ENCODE measurements at regions not wholly inside any gene's neighbourhood (a gene's known extent, or its start where the extent isn't known, plus 50 kb on each side); places are given as distances from the start of the nearest gene placed in this dataset.

DNA sequence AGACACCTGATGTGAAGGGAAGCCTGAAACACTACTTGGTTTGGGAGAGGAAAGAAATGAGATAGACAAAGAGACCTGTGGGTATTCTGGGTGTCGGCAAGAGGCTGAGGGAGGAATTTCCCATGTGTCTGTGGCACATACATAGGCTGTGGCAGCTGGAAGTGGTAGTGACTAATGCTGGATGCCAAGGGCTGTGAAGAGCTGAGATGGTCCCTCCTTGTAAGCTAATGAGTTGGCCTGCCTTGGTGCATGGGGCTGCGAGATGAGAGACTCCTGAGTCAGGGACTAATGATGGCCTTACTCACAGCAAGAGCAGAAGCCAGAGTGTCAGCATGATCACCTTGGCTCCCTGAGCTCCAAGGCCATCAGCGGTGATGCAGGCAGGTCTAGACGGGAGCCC, 119.0 kb upstream of the EEPD1 start:
- intact Hi-C loops (cut with micrococcal nuclease): loop anchor here (10.0 kb wide), 1 partner anchor 361 kb away; no protein-coding TSS in a partner anchor
- Histone ChIP-seq H3K9ac (replicated peaks; ENCODE audit: extremely low read depth, insufficient read depth, low read length) (no peak overlapping the region), H3K9me3 (replicated peaks; ENCODE audit: control insufficient read depth, insufficient read depth, low read length) (no peaks in the 10 kb centered on the region), H3K4me2 (ENCODE audit: insufficient read depth, low read length) (no peak overlapping the region), H3K79me2 (ENCODE audit: control insufficient read depth, insufficient read depth, low read length) (no peaks in the 10 kb centered on the region), H2AFZ (ENCODE audit: low read depth, low read length) (no peak overlapping the region), H3K4me3 (replicated peaks in 1 of 3; ENCODE audit: insufficient read depth in 1 of 3, low read depth in 1 of 3, low read length in 3 of 3) (no peak overlapping the region), H3K4me1 (ENCODE audit: control insufficient read depth, extremely low read depth, insufficient read depth, low read length) (peaks cover 24% of the 10 kb centered on the region), H3K9me1 (replicated peaks; ENCODE audit: control insufficient read depth, extremely low read depth, insufficient read depth, low read length) (no peaks in the 10 kb centered on the region), H4K20me1 (replicated peaks; ENCODE audit: control insufficient read depth, extremely low read depth, insufficient read depth, low read length) (no peaks in the 10 kb centered on the region), H3K27ac (ENCODE audit: insufficient read depth, low read depth, low read length) (no peak overlapping the region), H3K36me3 (ENCODE audit: control insufficient read depth in 2 of 2, extremely low read depth in 1 of 2, insufficient read depth in 2 of 2, low read length in 2 of 2) (no peaks in the 10 kb centered on the region), H3K27me3 (ENCODE audit: control insufficient read depth in 2 of 2, insufficient read depth in 2 of 2, low read length in 2 of 2) (peaks cover 18 to 19% of the 10 kb centered on the region in 2 experiments)
- ChIA-PET POLR2A (no interaction called here), CTCF (interaction anchor here (0.9 kb wide), 1 partner anchor 8 kb away, joined by 3 read pairs; no protein-coding TSS in a partner anchor)
- no TSS peak for BruUV-seq (replicated peaks)
- TF ChIP-seq POLR2A (IDR thresholded peaks at IDR 0.05; ENCODE audit: low read depth, low read length) (no peak), JUN (IDR thresholded peaks at IDR 0.05; ENCODE audit: borderline replicate concordance, insufficient read depth, insufficient read length, low read depth) (no peak), GATA2 (IDR thresholded peaks at IDR 0.05; ENCODE audit: insufficient read depth, insufficient read length, low read depth, low read length) (no peak), FOS (IDR thresholded peaks at IDR 0.05; ENCODE audit: borderline replicate concordance, insufficient read depth, low read length) (no peak), MYC (IDR thresholded peaks at IDR 0.05; ENCODE audit: low read depth, low read length) (no peak), POLR2AphosphoS5 (IDR thresholded peaks at IDR 0.05; ENCODE audit: insufficient read depth, low read depth, low read length) (no peak), EZH2 (IDR thresholded peaks at IDR 0.05; ENCODE audit: borderline replicate concordance, low read depth, low read length, severe bottlenecking) (no peak)
- TF ChIP-seq, protein P1, sequence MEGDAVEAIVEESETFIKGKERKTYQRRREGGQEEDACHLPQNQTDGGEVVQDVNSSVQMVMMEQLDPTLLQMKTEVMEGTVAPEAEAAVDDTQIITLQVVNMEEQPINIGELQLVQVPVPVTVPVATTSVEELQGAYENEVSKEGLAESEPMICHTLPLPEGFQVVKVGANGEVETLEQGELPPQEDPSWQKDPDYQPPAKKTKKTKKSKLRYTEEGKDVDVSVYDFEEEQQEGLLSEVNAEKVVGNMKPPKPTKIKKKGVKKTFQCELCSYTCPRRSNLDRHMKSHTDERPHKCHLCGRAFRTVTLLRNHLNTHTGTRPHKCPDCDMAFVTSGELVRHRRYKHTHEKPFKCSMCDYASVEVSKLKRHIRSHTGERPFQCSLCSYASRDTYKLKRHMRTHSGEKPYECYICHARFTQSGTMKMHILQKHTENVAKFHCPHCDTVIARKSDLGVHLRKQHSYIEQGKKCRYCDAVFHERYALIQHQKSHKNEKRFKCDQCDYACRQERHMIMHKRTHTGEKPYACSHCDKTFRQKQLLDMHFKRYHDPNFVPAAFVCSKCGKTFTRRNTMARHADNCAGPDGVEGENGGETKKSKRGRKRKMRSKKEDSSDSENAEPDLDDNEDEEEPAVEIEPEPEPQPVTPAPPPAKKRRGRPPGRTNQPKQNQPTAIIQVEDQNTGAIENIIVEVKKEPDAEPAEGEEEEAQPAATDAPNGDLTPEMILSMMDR (IDR thresholded peaks at IDR 0.05; ENCODE audit: extremely low read depth in 1 of 2, insufficient read depth in 1 of 2, low read depth in 1 of 2, low read length in 2 of 2): no peak
- TF ChIP-seq, protein P2, sequence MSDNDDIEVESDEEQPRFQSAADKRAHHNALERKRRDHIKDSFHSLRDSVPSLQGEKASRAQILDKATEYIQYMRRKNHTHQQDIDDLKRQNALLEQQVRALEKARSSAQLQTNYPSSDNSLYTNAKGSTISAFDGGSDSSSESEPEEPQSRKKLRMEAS (IDR thresholded peaks at IDR 0.05; ENCODE audit: insufficient read depth, insufficient read length): no peak
- no peak for FAIRE-seq
- dilution Hi-C loops (cut with MboI; ENCODE audit: extremely low pct_ligation_motif_present, low sequenced_read_pairs): no loop called here
- DNase-seq (ENCODE audit: low read depth, low spot score): no peak

Data from endothelial cell of umbilical vein (primary cell).